Astrocyte (in vitro differentiated cells and primary cell): ENCODE measurements at regions not wholly inside any gene's neighbourhood (a gene's known extent, or its start where the extent isn't known, plus 50 kb on each side); places are given as distances from the start of the nearest gene placed in this dataset.

Experiments
- DNase-seq: peaks from one replicate; pipeline ENCODE4 v3.0.0-alpha.2; 2010; ENCODE audit warnings: low read depth
- FAIRE-seq: peaks from 2 replicates; lab custom pipeline; 2011; peaks lifted over from hg19 to GRCh38; lab: Jason Lieb, UNC
- H2AFZ ChIP-seq: 2 replicates; pipeline ENCODE4 v1.6.0; 2012; ENCODE audit warnings: low read depth, low read length, inconsistent platforms
- H3K27ac ChIP-seq: 2 replicates; pipeline ENCODE4 v1.5.1; 2011; ENCODE audit warnings: low read depth, low read length, inconsistent platforms
- H3K27me3 ChIP-seq: 2 replicates; pipeline ENCODE4 v1.6.0; 2011; ENCODE audit warnings: low read length, inconsistent platforms; ENCODE audit not compliant: insufficient read depth
- H3K36me3 ChIP-seq: 2 replicates; pipeline ENCODE4 v1.5.1; 2011; ENCODE audit warnings: low read length, inconsistent platforms; ENCODE audit not compliant: insufficient read depth
- H3K4me1 ChIP-seq: 2 replicates; pipeline ENCODE4 v1.5.1; 2011; ENCODE audit warnings: low read length, inconsistent platforms; ENCODE audit not compliant: insufficient read depth
- H3K4me2 ChIP-seq: 2 replicates; pipeline ENCODE4 v1.6.0; 2012; ENCODE audit warnings: low read length, inconsistent platforms
- H3K4me3 ChIP-seq: 2 replicates; pipeline ENCODE4 v1.5.1; 2011; ENCODE audit warnings: low read depth, mild to moderate bottlenecking, low read length, inconsistent platforms; ENCODE audit not compliant: insufficient read depth
- H3K79me2 ChIP-seq: 2 replicates; pipeline ENCODE4 v1.6.0; 2012; ENCODE audit warnings: mild to moderate bottlenecking, low read length, inconsistent platforms; ENCODE audit not compliant: insufficient read depth
- H3K9ac ChIP-seq: 2 replicates; pipeline ENCODE4 v1.6.0; 2012; ENCODE audit warnings: mild to moderate bottlenecking, low read length, inconsistent platforms
- H3K9me3 ChIP-seq: 2 replicates; pipeline ENCODE4 v1.5.1; 2012; ENCODE audit warnings: low read depth, mild to moderate bottlenecking, low read length, inconsistent platforms; ENCODE audit not compliant: insufficient read depth
- H4K20me1 ChIP-seq: 2 replicates; pipeline ENCODE4 v1.6.0; 2012; ENCODE audit warnings: low read length, inconsistent platforms; ENCODE audit not compliant: insufficient read depth
- H3K27ac Mint-ChIP-seq: one replicate; pipeline ENCODE4 v1.8.0; 2021; ENCODE audit warnings: mild to moderate bottlenecking, mixed read lengths; ENCODE audit not compliant: unreplicated experiment
- H3K27me3 Mint-ChIP-seq: one replicate; pipeline ENCODE4 v1.8.0; 2021; ENCODE audit warnings: low read depth, mixed read lengths; ENCODE audit not compliant: unreplicated experiment
- H3K36me3 Mint-ChIP-seq: one replicate; pipeline ENCODE4 v1.8.0; 2021; ENCODE audit warnings: low read depth, mixed read lengths; ENCODE audit not compliant: unreplicated experiment
- H3K4me1 Mint-ChIP-seq: one replicate; pipeline ENCODE4 v1.8.0; 2021; ENCODE audit warnings: low read depth, mixed read lengths; ENCODE audit not compliant: unreplicated experiment
- H3K4me3 Mint-ChIP-seq: one replicate; pipeline ENCODE4 v1.8.0; 2021; ENCODE audit warnings: mild to moderate bottlenecking, moderate library complexity, mixed read lengths; ENCODE audit not compliant: unreplicated experiment
- H3K9me3 Mint-ChIP-seq: one replicate; pipeline ENCODE4 v1.8.0; 2021; ENCODE audit warnings: mild to moderate bottlenecking, mixed read lengths; ENCODE audit not compliant: unreplicated experiment
- EZH2 ChIP-seq: IDR thresholded peaks from 2 replicates; pipeline ENCODE4 v1.6.1; 2012; ENCODE audit warnings: mild to moderate bottlenecking, low read length, inconsistent platforms; ENCODE audit not compliant: insufficient read depth
- TF ChIP-seq, protein P1 (sequence below): IDR thresholded peaks from 2 replicates; pipeline ENCODE4 v1.5.1; 2011; ENCODE audit warnings: low read depth, mild to moderate bottlenecking, inconsistent platforms, low read length, moderate library complexity; ENCODE audit not compliant: insufficient read depth

DNA sequence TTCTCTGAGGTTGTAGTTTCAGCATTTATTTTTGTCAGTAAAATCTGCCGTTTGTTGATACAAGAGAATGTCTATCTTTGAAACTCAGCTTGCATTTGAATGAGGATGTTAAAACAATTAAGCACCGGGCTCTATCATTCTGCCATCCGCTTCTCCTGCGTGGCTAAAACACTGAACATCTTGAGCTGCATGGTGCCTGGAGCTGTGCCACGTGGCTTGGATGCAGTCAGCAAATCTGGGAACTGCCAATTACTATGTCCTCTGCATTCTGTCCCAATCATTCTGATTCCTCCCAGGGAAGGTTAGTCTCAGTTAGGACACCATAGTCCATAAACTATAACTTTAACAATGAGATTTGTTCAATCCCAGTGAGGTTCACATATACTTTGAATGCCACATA is 598.4 kb downstream of the FBXO15 start:
- Mint-ChIP-seq H3K4me1 (peaks cover 6% of the 10 kb centered on the region), H3K9me3 (no peaks in the 10 kb centered on the region), H3K36me3 (no peaks in the 10 kb centered on the region), H3K4me3 (no peak overlapping the region), H3K27me3 (no peaks in the 10 kb centered on the region), H3K27ac (no peak overlapping the region)
- Histone ChIP-seq H3K4me1 (no peaks in the 10 kb centered on the region), H4K20me1 (no peaks in the 10 kb centered on the region), H3K4me3 (no peak overlapping the region), H3K79me2 (no peaks in the 10 kb centered on the region), H3K9ac (no peak overlapping the region), H3K36me3 (no peaks in the 10 kb centered on the region), H3K9me3 (no peaks in the 10 kb centered on the region), H3K27ac (no peak overlapping the region), H3K27me3 (no peaks in the 10 kb centered on the region), H2AFZ (no peak overlapping the region), H3K4me2 (no peak overlapping the region)
- no peak for TF ChIP-seq EZH2
- TF ChIP-seq, protein P1, sequence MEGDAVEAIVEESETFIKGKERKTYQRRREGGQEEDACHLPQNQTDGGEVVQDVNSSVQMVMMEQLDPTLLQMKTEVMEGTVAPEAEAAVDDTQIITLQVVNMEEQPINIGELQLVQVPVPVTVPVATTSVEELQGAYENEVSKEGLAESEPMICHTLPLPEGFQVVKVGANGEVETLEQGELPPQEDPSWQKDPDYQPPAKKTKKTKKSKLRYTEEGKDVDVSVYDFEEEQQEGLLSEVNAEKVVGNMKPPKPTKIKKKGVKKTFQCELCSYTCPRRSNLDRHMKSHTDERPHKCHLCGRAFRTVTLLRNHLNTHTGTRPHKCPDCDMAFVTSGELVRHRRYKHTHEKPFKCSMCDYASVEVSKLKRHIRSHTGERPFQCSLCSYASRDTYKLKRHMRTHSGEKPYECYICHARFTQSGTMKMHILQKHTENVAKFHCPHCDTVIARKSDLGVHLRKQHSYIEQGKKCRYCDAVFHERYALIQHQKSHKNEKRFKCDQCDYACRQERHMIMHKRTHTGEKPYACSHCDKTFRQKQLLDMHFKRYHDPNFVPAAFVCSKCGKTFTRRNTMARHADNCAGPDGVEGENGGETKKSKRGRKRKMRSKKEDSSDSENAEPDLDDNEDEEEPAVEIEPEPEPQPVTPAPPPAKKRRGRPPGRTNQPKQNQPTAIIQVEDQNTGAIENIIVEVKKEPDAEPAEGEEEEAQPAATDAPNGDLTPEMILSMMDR = no peak
- no peak for FAIRE-seq
- DNase-seq = no peak

DNA sequence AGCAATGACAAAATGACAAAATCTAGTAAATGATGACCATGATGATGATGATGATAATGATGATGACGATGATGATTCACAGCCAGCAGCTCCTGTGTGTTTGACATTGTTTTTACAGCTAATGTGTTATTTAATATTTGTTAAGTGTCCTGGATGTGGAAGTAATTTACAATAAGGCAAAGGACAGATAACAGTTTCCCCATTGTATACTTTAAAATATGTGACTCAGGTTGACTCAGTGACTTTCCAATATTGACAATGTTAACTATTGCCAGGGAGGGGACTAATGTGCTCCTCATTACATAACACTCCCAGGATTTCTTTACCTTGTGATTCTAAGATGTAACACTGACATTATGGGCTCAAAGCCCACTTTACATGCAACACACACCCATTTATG is 602.2 kb downstream of the FBXO15 start:
- no peak overlapping the region for H3K9ac ChIP-seq
- Mint-ChIP-seq H3K27ac (no peak overlapping the region), H3K4me3 (no peak overlapping the region), H3K4me1 (peaks cover 9% of the 10 kb centered on the region), H3K9me3 (no peaks in the 10 kb centered on the region), H3K36me3 (no peaks in the 10 kb centered on the region), H3K27me3 (no peaks in the 10 kb centered on the region)
- no peaks in the 10 kb centered on the region for H3K79me2 ChIP-seq
- no peak overlapping the region for H3K27ac ChIP-seq
- no peak overlapping the region for H3K4me2 ChIP-seq
- no peaks in the 10 kb centered on the region for H3K36me3 ChIP-seq
- DNase-seq (no peak), FAIRE-seq (no peak)
- no peak overlapping the region for H2AFZ ChIP-seq
- TF ChIP-seq, protein P1 = no peak
- no peak for TF ChIP-seq EZH2
- no peak overlapping the region for H3K4me3 ChIP-seq
- H3K27me3 ChIP-seq = no peaks in the 10 kb centered on the region
- H3K9me3 ChIP-seq = no peaks in the 10 kb centered on the region
- H4K20me1 ChIP-seq = no peaks in the 10 kb centered on the region
- no peaks in the 10 kb centered on the region for H3K4me1 ChIP-seq

DNA sequence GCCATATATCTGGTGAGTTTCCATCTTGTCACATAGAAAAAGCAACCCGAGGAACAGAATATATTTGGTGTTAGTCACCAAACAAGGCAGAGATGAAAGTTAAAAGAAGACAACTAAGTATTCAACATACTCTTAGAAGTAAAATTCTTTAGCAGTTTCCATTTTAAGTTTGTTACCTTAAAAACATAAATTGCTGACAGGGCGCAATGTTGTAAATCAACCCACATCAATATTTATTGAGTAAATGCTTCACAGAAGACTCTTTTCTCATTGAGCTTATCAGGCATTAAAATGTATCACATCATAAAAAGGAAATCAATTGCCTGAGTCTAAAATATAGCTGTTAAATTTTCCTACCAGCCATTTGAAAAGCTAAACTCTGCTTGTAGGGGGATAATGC is 603.0 kb downstream of the FBXO15 start:
- Mint-ChIP-seq H3K9me3 (no peaks in the 10 kb centered on the region), H3K27ac (no peak overlapping the region), H3K27me3 (no peaks in the 10 kb centered on the region), H3K36me3 (no peaks in the 10 kb centered on the region), H3K4me3 (no peak overlapping the region), H3K4me1 (peaks cover 9% of the 10 kb centered on the region)
- DNase-seq = no peak
- no peaks in the 10 kb centered on the region for H3K9me3 ChIP-seq
- no peak overlapping the region for H3K4me2 ChIP-seq
- no peaks in the 10 kb centered on the region for H4K20me1 ChIP-seq
- H3K4me3 ChIP-seq = no peak overlapping the region
- no peak for FAIRE-seq
- H3K9ac ChIP-seq = no peak overlapping the region
- H3K27ac ChIP-seq = no peak overlapping the region
- H3K36me3 ChIP-seq = no peaks in the 10 kb centered on the region
- no peaks in the 10 kb centered on the region for H3K79me2 ChIP-seq
- no peaks in the 10 kb centered on the region for H3K27me3 ChIP-seq
- TF ChIP-seq, protein P1 = no peak
- no peak for TF ChIP-seq EZH2
- no peaks in the 10 kb centered on the region for H3K4me1 ChIP-seq
- H2AFZ ChIP-seq = no peak overlapping the region
